GM12892 (cell line): ENCODE measurements at regions not wholly inside any gene's neighbourhood (a gene's known extent, or its start where the extent isn't known, plus 50 kb on each side); places are given as distances from the start of the nearest gene placed in this dataset.

Source experiments
- POLR2A ChIP-seq: IDR thresholded peaks from 2 replicates; pipeline ENCODE4 v1.6.1; 2011; ENCODE audit warnings: low read depth, low read length, control low read depth
- POLR2AphosphoS5 ChIP-seq: IDR thresholded peaks from 2 replicates; pipeline ENCODE4 v1.6.1; 2011; ENCODE audit warnings: low read depth, low read length, control low read depth

GRCh38 chr6:145071836-145072235, 663.5 kb downstream of the EPM2A start:
- TF ChIP-seq POLR2AphosphoS5 (no peak), POLR2A (no peak)
